Karpas-422 (cell line): ENCODE measurements at regions not wholly inside any gene's neighbourhood (a gene's known extent, or its start where the extent isn't known, plus 50 kb on each side); places are given as distances from the start of the nearest gene placed in this dataset.

Experiments
- DNase-seq: peaks from one replicate; pipeline ENCODE4 v3.0.0-alpha.2; 2015
- H2AFZ ChIP-seq: fragments of 200-600 bp; sonication (generic); 2 replicates; pipeline ENCODE4 v1.6.1; 2014; ENCODE audit warnings: antibody characterized with exemption, low read length, mixed read lengths
- H3K27ac ChIP-seq: fragments of 200-600 bp; sonication (generic); 2 replicates; pipeline ENCODE4 v1.5.1; 2014; ENCODE audit warnings: mild to moderate bottlenecking, low read length, moderate library complexity
- H3K27me3 ChIP-seq: fragments of 200-600 bp; sonication (generic); 2 replicates; pipeline ENCODE4 v1.6.1; 2014; ENCODE audit warnings: low read length, mixed read lengths
- H3K36me3 ChIP-seq: fragments of 200-600 bp; sonication (generic); 2 replicates; pipeline ENCODE4 v1.6.1; 2014; ENCODE audit warnings: low read length, mixed read lengths; ENCODE audit not compliant: insufficient read depth
- H3K4me1 ChIP-seq: fragments of 200-600 bp; sonication (generic); 2 replicates; pipeline ENCODE4 v1.6.1; 2014; ENCODE audit warnings: mild to moderate bottlenecking, low read length, mixed read lengths
- H3K4me2 ChIP-seq: fragments of 200-600 bp; sonication (generic); 2 replicates; pipeline ENCODE4 v1.6.1; 2014; ENCODE audit warnings: low read length, low read depth, mild to moderate bottlenecking; ENCODE audit not compliant: poor library complexity, severe bottlenecking
- H3K4me3 ChIP-seq: fragments of 200-600 bp; sonication (generic); 2 replicates; pipeline ENCODE4 v1.5.1; 2014; ENCODE audit warnings: mild to moderate bottlenecking, antibody characterized with exemption, low read length, mixed read lengths
- H3K79me2 ChIP-seq: fragments of 200-600 bp; sonication (generic); 2 replicates; pipeline ENCODE4 v1.6.1; 2014; ENCODE audit warnings: mild to moderate bottlenecking, low read length, mixed read lengths
- H3K9ac ChIP-seq: fragments of 200-600 bp; sonication (generic); 2 replicates; pipeline ENCODE4 v1.6.0; 2014; ENCODE audit warnings: low read length
- H3K9me2 ChIP-seq: fragments of 200-600 bp; sonication (generic), shearing (Covaris generic); replicated peaks from 2 replicates; pipeline ENCODE4 v1.6.0; 2014; ENCODE audit warnings: mild to moderate bottlenecking, low read length, moderate library complexity; ENCODE audit not compliant: insufficient read depth
- H3K9me3 ChIP-seq: fragments of 300-700, 200-600 bp; sonication (generic); 2 replicates; pipeline ENCODE4 v1.6.1; 2014; ENCODE audit warnings: low read length, mixed read lengths
- H4K20me1 ChIP-seq: fragments of 200-600 bp; sonication (generic); 2 replicates; pipeline ENCODE4 v1.6.1; 2014; ENCODE audit warnings: mild to moderate bottlenecking, antibody characterized with exemption, low read length, low read depth; ENCODE audit not compliant: insufficient read depth

DNA sequence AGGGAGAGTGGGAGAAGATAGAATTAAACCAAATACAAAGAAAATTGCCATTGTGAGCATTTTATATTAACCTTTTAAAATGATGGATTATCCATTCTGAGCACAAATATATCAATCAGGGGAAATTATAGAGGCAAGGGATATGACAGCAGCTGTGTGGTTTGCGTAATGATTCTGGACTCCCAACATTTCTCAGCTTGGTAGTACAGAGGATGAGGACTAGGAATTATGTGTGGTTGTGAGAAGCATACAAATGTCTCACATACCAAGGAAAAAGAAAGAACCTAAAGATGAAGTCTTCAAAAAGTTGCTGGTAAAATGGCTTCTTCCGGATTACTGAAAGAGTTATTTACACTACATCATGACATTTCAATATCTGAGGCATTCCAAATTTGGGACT is 674.6 kb upstream of the NR3C2 start:
- Histone ChIP-seq H3K4me2 (no peak overlapping the region), H3K79me2 (no peaks in the 10 kb centered on the region), H3K9me2 (0 out of 2 replicates have a peak, but pooled peaks cover 4% of the 10 kb centered on the region), H3K27me3 (no peaks in the 10 kb centered on the region), H3K27ac (no peak overlapping the region), H3K4me1 (no peaks in the 10 kb centered on the region), H3K9me3 (peaks cover 3% of the 10 kb centered on the region; the same call in 1 of the 2 replicates), H3K36me3 (no peaks in the 10 kb centered on the region), H4K20me1 (no peaks in the 10 kb centered on the region), H3K4me3 (no peak overlapping the region), H2AFZ (no peak overlapping the region), H3K9ac (no peak overlapping the region)
- DNase-seq = no peak

DNA sequence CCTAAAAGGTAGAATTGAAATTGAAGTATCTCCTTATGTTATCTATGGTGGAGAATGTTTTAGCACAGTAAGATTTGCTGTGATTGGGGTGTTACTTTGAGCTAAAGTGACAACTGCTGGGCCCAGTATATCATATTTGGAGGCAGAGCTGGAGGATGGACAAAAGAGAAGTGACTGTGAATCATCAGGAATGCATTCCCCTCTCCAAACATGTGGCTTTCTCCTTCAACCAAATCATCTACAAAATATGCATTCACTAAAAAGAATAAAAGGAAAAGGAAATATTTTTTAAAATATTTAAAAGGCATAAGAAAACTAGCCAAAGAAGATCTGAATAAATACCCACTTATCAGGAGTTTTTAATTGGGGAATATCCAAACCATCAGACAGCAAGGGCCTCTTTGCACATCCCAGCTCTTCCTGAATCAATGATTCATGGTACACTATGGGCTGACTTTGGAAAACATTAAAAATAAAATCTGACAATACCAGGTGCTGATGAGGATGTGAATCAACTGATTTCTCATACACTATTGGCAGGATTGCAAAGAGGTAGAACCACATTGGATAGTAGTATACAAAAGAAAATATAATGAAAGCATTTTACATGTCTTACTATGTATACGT is 671.7 kb upstream of the NR3C2 start:
- Histone ChIP-seq H3K27ac (no peak overlapping the region), H3K36me3 (no peaks in the 10 kb centered on the region), H3K27me3 (no peaks in the 10 kb centered on the region), H3K4me1 (no peaks in the 10 kb centered on the region), H3K9me3 (peaks cover 3% of the 10 kb centered on the region; the same call in 1 of the 2 replicates), H3K79me2 (no peaks in the 10 kb centered on the region), H2AFZ (no peak overlapping the region), H4K20me1 (no peaks in the 10 kb centered on the region), H3K9ac (no peak overlapping the region), H3K4me2 (no peak overlapping the region), H3K4me3 (no peak overlapping the region), H3K9me2 (0 out of 2 replicates have a peak, but pooled peaks cover 4% of the 10 kb centered on the region)
- DNase-seq = no peak

DNA sequence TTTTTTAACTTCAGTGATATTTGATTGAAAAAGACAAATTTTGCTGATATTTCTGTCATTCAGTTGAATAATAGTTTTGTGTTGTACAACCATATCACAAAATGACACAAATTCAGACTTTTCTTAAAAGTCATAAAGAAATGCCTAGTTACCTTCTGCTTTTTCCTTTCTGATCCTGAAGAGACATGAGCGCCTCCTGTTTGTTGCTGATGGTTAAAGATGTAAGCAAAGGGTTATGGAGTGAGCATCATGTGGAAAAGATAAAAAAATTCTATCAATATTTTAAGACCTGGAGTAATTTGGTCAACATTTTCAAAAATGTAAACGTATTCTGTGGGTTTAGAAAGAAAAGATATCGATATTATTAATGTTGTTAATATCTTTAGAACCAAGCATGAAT is 669.9 kb upstream of the NR3C2 start:
- Histone ChIP-seq H3K4me1 (no peaks in the 10 kb centered on the region), H3K36me3 (no peaks in the 10 kb centered on the region), H2AFZ (no peak overlapping the region), H3K27ac (no peak overlapping the region), H3K4me2 (no peak overlapping the region), H3K9me2 (peaks cover 4% of the 10 kb centered on the region; the same call in 1 of the 2 replicates), H3K4me3 (no peak overlapping the region), H3K9ac (no peak overlapping the region), H3K79me2 (no peaks in the 10 kb centered on the region), H3K9me3 (no peaks in the 10 kb centered on the region), H3K27me3 (no peaks in the 10 kb centered on the region), H4K20me1 (no peaks in the 10 kb centered on the region)
- DNase-seq = no peak

DNA sequence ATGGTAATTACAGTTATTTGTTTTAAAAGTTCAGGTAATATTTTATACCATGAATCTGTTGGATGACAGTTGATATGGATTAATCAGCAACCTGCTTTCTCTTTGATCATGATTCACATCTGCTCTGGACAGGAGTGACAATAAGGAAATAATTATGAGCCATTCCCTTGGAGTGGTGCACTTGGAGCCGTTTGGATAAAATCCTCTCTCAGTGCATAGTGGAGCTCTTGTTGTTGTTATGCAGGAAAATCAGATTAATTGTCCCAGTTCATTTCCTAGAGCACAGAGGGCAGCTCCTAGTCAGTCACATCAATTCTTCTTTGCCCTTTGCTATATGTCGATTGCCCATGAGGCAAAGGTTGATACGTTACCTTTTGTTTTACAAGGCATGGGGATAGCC is 668.3 kb upstream of the NR3C2 start:
- Histone ChIP-seq H2AFZ (no peak overlapping the region), H3K9me3 (peaks cover 2% of the 10 kb centered on the region; the same call in 1 of the 2 replicates), H4K20me1 (no peaks in the 10 kb centered on the region)

DNA sequence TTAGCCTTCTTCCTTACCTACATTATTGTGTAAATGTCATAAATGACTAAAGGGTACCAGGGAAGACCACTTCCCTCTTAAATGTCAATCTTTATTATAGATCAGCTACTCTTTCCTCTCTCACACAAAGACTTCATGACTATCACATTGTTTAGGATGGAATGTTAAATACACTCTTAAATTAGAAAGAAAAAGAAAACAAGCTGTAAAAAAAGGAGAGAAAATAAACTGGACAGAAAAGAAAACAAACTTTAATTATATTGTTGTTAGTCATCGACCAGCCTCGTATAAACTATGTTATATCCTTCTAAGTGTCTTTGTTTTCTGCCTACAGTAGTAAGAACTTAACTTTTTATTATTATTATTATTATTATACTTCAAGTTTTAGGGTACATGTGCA is 666.4 kb upstream of the NR3C2 start:
- no peak overlapping the region for H3K27ac ChIP-seq
- no peak for DNase-seq

More for the DNA sequence above, 668.3 kb upstream of the NR3C2 start:
- Histone ChIP-seq H3K9me2 (no peaks in the 10 kb centered on the region; the same call in 1 of the 2 replicates), H3K36me3 (no peaks in the 10 kb centered on the region), H3K27me3 (no peaks in the 10 kb centered on the region), H3K4me1 (no peaks in the 10 kb centered on the region), H3K4me2 (no peak overlapping the region), H3K27ac (no peak overlapping the region), H3K4me3 (no peak overlapping the region), H3K9ac (no peak overlapping the region), H3K79me2 (no peaks in the 10 kb centered on the region)
- DNase-seq = no peak

DNA sequence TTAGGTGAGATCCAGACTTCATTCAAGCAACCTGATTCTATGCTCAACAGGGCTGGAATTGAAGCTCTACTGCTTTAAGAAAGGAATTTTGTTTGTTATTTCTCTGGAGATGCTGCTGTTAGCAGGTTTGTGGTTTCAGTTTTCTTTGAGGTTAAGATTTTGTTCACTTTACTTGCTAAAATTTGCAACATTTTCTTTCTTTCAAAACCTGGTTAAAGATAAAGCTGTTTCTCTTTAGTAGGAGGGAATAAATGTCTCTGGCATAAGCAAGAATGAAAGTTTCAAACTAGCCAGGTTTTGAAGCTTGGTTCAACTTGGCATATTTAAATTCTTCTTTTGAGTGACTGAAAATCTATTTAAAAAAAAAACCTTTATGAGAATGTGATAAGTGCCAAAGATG is 660.6 kb upstream of the NR3C2 start:
- Histone ChIP-seq H3K27me3 (no peaks in the 10 kb centered on the region), H3K4me3 (no peak overlapping the region), H3K9ac (no peak overlapping the region), H3K79me2 (no peaks in the 10 kb centered on the region), H4K20me1 (no peaks in the 10 kb centered on the region), H3K4me2 (no peak overlapping the region), H3K9me3 (peaks cover 23% of the 10 kb centered on the region), H3K36me3 (no peaks in the 10 kb centered on the region), H2AFZ (no peak overlapping the region), H3K9me2 (no peaks in the 10 kb centered on the region), H3K27ac (no peak overlapping the region), H3K4me1 (no peaks in the 10 kb centered on the region)
- DNase-seq = no peak

More for the DNA sequence above, 666.4 kb upstream of the NR3C2 start:
- Histone ChIP-seq H3K9me3 (peaks cover 5% of the 10 kb centered on the region; the same call in 1 of the 2 replicates), H3K9me2 (no peaks in the 10 kb centered on the region; the same call in 1 of the 2 replicates), H2AFZ (no peak overlapping the region), H4K20me1 (no peaks in the 10 kb centered on the region), H3K4me2 (no peak overlapping the region), H3K36me3 (no peaks in the 10 kb centered on the region), H3K79me2 (no peaks in the 10 kb centered on the region), H3K4me1 (no peaks in the 10 kb centered on the region), H3K27me3 (no peaks in the 10 kb centered on the region), H3K4me3 (no peak overlapping the region), H3K9ac (no peak overlapping the region)

DNA sequence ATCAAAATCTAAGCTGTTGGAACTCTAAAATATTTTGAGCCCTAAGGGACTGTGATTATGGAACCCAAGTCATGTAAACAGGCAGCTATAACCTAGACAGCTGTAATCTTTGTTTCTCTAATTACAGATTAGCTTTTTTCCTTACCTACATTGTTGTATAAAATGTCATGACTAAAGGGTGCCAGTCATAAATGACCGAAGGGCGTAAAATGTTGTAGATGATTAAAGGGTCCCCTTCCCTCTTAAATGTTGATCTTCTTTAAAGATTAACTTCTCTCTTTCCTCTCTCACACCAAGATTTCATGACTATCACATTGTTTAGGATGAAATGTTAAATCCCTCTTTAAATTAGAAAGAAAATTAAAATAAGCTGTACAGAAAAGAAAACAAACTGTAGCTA is 659.4 kb upstream of the NR3C2 start:
- DNase-seq = no peak
- H3K4me3 ChIP-seq = no peak overlapping the region
- no peaks in the 10 kb centered on the region for H3K4me1 ChIP-seq
- H3K79me2 ChIP-seq = no peaks in the 10 kb centered on the region
- no peaks in the 10 kb centered on the region for H3K36me3 ChIP-seq
- H3K9me3 ChIP-seq = peaks cover 29% of the 10 kb centered on the region
- no peaks in the 10 kb centered on the region for H3K27me3 ChIP-seq
- H3K27ac ChIP-seq = no peak overlapping the region
- no peak overlapping the region for H3K4me2 ChIP-seq
- H3K9ac ChIP-seq = no peak overlapping the region
- no peaks in the 10 kb centered on the region for H4K20me1 ChIP-seq
- H3K9me2 ChIP-seq = no peaks in the 10 kb centered on the region
- no peak overlapping the region for H2AFZ ChIP-seq

DNA sequence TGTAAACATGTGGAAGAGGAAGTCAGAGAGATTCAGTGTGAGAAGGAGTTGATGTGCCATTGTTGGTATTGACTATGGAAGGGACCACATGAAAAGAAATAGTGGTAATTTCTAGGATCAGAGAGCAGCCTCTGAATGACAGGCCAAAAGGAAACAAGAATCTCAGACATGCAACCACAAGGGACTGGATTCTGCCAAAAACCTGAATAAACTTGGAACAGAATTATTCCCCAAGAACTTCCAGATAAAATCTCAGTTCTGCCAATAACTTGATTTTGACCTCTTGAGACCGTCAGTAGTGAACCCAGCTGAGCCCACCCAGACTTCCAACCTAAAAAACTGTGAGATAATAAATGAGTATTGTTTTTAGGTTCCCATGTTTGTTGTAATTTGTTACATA is 653.6 kb upstream of the NR3C2 start:
- Histone ChIP-seq H3K79me2 (no peaks in the 10 kb centered on the region), H3K9me3 (peaks cover 31% of the 10 kb centered on the region), H4K20me1 (no peaks in the 10 kb centered on the region), H3K27me3 (no peaks in the 10 kb centered on the region), H3K27ac (no peak overlapping the region), H2AFZ (no peak overlapping the region), H3K36me3 (no peaks in the 10 kb centered on the region), H3K9ac (no peak overlapping the region), H3K4me3 (no peak overlapping the region), H3K9me2 (no peaks in the 10 kb centered on the region), H3K4me1 (no peaks in the 10 kb centered on the region), H3K4me2 (no peak overlapping the region)
- no peak for DNase-seq
